Parathyroid adenoma (tissue), 2 donors: ENCODE measurements at regions not wholly inside any gene's neighbourhood (a gene's known extent, or its start where the extent isn't known, plus 50 kb on each side); places are given as distances from the start of the nearest gene placed in this dataset.

Source experiments
- H2AFZ ChIP-seq: fragments of 300-600 bp; sonication (generic); one replicate; pipeline ENCODE4 v1.7.0; 2017; ENCODE audit warnings: antibody characterized with exemption, mild to moderate bottlenecking
- H3K27ac ChIP-seq: fragments of 300-600 bp; sonication (generic); one replicate; pipeline ENCODE4 v1.7.0; 2017
- H3K27me3 ChIP-seq: fragments of 300-600 bp; sonication (generic); one replicate; pipeline ENCODE4 v1.7.0; 2017; ENCODE audit warnings: low read length; ENCODE audit not compliant: control insufficient read depth, insufficient read depth
- H3K36me3 ChIP-seq: fragments of 300-600 bp; sonication (generic); one replicate; pipeline ENCODE4 v1.7.0; 2017; ENCODE audit warnings: low read length; ENCODE audit not compliant: control insufficient read depth, insufficient read depth
- H3K4me1 ChIP-seq: fragments of 300-600 bp; sonication (generic); one replicate; pipeline ENCODE4 v1.7.0; 2017; ENCODE audit warnings: control low read depth
- H3K4me2 ChIP-seq: fragments of 300-600 bp; sonication (generic); one replicate; pipeline ENCODE4 v1.7.0; 2017; ENCODE audit warnings: low read length
- H3K4me3 ChIP-seq: fragments of 300-600 bp; sonication (generic); one replicate; pipeline ENCODE4 v1.7.0; 2017; ENCODE audit warnings: low read depth, low read length
- H3K79me2 ChIP-seq: fragments of 300-600 bp; sonication (generic); one replicate; pipeline ENCODE4 v1.7.0; 2017; ENCODE audit warnings: control low read depth
- H3K9ac ChIP-seq: fragments of 300-600 bp; sonication (generic); one replicate; pipeline ENCODE4 v1.7.0; 2017; ENCODE audit warnings: mild to moderate bottlenecking
- H3K9me3 ChIP-seq: fragments of 300-600 bp; sonication (generic); one replicate; pipeline ENCODE4 v1.7.0; 2017; ENCODE audit warnings: low read length; ENCODE audit not compliant: control insufficient read depth
- CTCF ChIP-seq: fragments of 300-600 bp; sonication (generic); IDR thresholded peaks from one replicate; pipeline ENCODE4 v1.7.0; 2017; ENCODE audit warnings: antibody characterized with exemption, mild to moderate bottlenecking
- donor health status: primary hyperparathyroidism.

DNA sequence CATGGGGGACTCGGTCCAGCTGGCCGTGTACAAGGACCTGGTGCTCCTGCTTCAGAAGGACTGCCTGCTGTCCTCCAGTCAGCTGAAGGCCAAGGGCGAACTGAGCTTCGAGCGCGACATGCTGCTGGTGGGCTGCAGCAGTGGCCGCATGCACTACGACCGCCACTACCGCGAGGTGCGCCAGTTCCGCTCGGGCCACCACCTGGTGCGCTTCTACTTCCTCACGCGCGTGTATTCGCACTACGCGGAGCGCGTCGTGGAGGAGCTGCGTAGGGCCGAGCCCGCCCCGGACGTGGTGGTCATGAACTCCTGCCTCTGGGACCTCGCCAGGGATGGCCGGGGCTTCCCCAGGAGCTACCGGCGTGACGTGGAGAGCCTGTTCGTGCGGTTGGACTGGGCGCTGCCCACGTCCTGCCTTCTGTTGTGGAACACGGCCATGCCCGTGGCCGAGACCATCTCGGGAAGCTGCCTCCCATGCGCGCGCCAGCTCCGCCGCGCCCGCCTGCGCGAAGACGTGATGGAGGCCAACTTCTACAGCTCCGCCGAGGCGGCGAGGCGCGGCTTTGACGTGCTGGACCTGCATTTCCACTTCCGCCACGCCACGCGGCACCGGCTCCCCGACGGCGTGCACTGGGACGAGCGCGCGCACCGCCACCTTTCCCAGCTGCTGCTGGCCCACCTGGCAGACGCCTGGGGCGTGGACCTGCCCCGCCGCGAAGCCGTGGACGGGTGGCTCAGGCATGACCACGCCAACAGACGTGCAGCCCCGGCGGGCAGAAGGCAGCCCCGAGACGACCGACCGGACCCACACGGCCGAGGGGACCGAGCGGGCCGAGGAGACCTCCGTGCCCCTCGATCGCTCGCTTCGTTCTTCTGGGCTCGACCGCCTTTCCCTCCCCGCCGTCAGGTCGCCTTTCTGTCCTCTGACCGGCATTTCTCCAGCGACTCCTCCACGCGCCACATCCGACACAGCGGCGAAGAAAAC lies 293.9 kb upstream of the ERBB4 start:
- no peak for TF ChIP-seq CTCF
- Histone ChIP-seq H3K4me1 (no peaks in the 10 kb centered on the region), H3K79me2 (no peaks in the 10 kb centered on the region)

GRCh38 chr2:212831671-212832199 lies 293.1 kb upstream of the ERBB4 start:
- no peak overlapping the region for H3K27ac ChIP-seq
- H2AFZ ChIP-seq, result no peak overlapping the region
- H3K4me3 ChIP-seq, result no peak overlapping the region
- no peak for TF ChIP-seq CTCF
- H3K4me1 ChIP-seq, result no peaks in the 10 kb centered on the region
- no peak overlapping the region for H3K4me2 ChIP-seq
- no peaks in the 10 kb centered on the region for H3K79me2 ChIP-seq
- H3K27me3 ChIP-seq, result no peaks in the 10 kb centered on the region
- no peaks in the 10 kb centered on the region for H3K9me3 ChIP-seq
- no peaks in the 10 kb centered on the region for H3K36me3 ChIP-seq
- H3K9ac ChIP-seq, result no peak overlapping the region

More for the DNA sequence above, 293.9 kb upstream of the ERBB4 start:
- H3K9me3 ChIP-seq, result no peaks in the 10 kb centered on the region
- H3K27me3 ChIP-seq, result no peaks in the 10 kb centered on the region
- no peaks in the 10 kb centered on the region for H3K36me3 ChIP-seq
- no peak overlapping the region for H3K4me2 ChIP-seq
- H2AFZ ChIP-seq, result no peak overlapping the region
- H3K27ac ChIP-seq, result no peak overlapping the region
- H3K4me3 ChIP-seq, result no peak overlapping the region
- no peak overlapping the region for H3K9ac ChIP-seq

DNA sequence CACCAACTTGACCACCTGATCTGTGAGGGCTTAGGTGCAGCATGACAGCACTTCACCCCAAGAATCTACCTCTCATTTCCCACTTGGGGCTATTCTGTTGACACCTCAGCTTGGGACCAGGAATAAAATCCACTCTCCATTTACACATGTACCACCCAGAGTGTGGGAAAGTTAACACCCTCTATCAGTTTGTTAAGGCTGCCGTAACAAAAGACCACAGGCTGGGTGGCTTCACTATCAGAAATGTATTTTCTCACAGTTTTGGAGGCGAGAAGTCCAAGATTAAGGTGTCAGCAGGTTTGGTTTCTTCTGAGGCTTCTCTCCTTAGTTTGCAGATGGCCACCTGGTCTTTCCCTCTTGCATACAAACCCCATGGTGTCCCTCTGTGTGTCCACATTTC lies 277.7 kb upstream of the ERBB4 start:
- Histone ChIP-seq H3K4me2 (no peak overlapping the region), H3K79me2 (no peaks in the 10 kb centered on the region), H3K27ac (no peak overlapping the region), H3K9ac (no peak overlapping the region), H3K9me3 (no peaks in the 10 kb centered on the region), H3K27me3 (no peaks in the 10 kb centered on the region), H3K4me3 (no peak overlapping the region), H3K4me1 (no peaks in the 10 kb centered on the region), H3K36me3 (no peaks in the 10 kb centered on the region), H2AFZ (no peak overlapping the region)
- no peak for TF ChIP-seq CTCF

DNA sequence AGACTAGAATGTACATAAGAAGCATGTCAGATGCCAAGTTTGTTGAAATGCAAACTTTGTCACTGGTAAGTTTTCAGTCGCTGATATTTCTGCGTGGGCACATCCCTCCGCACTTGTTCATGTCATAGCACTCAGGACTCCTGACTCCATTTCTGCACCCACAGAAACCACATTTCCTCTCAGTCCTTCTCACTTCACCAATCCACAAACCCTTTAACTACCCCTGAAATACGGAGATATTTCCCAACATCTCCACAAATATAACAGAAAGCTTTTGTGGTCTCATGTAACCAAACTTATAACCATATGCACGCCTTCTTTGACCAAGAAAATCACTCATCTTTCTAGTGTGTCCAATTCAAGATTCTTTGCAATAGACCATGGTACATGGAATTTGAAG lies 276.9 kb upstream of the ERBB4 start:
- H3K27me3 ChIP-seq, result no peaks in the 10 kb centered on the region

More for the DNA sequence above, 276.9 kb upstream of the ERBB4 start:
- H3K27ac ChIP-seq, result no peak overlapping the region
- H2AFZ ChIP-seq, result no peak overlapping the region
- no peaks in the 10 kb centered on the region for H3K79me2 ChIP-seq
- no peak overlapping the region for H3K9ac ChIP-seq
- H3K9me3 ChIP-seq, result no peaks in the 10 kb centered on the region
- TF ChIP-seq CTCF, result no peak
- no peaks in the 10 kb centered on the region for H3K36me3 ChIP-seq
- no peak overlapping the region for H3K4me2 ChIP-seq
- H3K4me1 ChIP-seq, result peaks cover 4% of the 10 kb centered on the region
- H3K4me3 ChIP-seq, result no peak overlapping the region
